ENCODE measurements at regions not wholly inside any gene's neighbourhood (a gene's known extent, or its start where the extent isn't known, plus 50 kb on each side); places are given as distances from the start of the nearest gene placed in this dataset.

- TF ChIP-seq POLR2AphosphoS5 (IDR thresholded peaks at IDR 0.05): no peak
- TF ChIP-seq EP300 (IDR thresholded peaks at IDR 0.05): no peak
- no peak for TF ChIP-seq POLR2A (IDR thresholded peaks at IDR 0.05)
- no peak for TF ChIP-seq CTCF (IDR thresholded peaks at IDR 0.05)
- H3K27me3 ChIP-seq: no peaks in the 10 kb centered on the region
- intact Hi-C loops (cut with DNase I): no loop called here
Observed at GRCh38 chr1:95451904-95452303, 217.9 kb downstream of the RWDD3 start.

GRCh38 chr1:95453053-95453452, 219.0 kb downstream of the RWDD3 start:
- no peak for DNase-seq
- no peaks in the 10 kb centered on the region for H3K36me3 ChIP-seq
- no peak overlapping the region for H3K27ac ChIP-seq
- WGBS, 2 donors: 94 to 96% methylated on average over 2 of the region's 2 CpGs
- no peak for TF ChIP-seq EP300 (IDR thresholded peaks at IDR 0.05)
- TF ChIP-seq CTCF (IDR thresholded peaks at IDR 0.05): no peak
- no peak for TF ChIP-seq POLR2A (IDR thresholded peaks at IDR 0.05)
- no peak for TF ChIP-seq POLR2AphosphoS5 (IDR thresholded peaks at IDR 0.05)
- no peak overlapping the region for H3K4me3 ChIP-seq
- H3K4me1 ChIP-seq: no peaks in the 10 kb centered on the region
- intact Hi-C loops (cut with DNase I): no loop called here
- H3K27me3 ChIP-seq: no peaks in the 10 kb centered on the region
- no peaks in the 10 kb centered on the region for H3K9me3 ChIP-seq

More at GRCh38 chr1:95451904-95452303, 217.9 kb downstream of the RWDD3 start:
- Histone ChIP-seq H3K27ac (no peak overlapping the region), H3K4me3 (no peak overlapping the region), H3K9me3 (no peaks in the 10 kb centered on the region), H3K4me1 (no peaks in the 10 kb centered on the region), H3K36me3 (no peaks in the 10 kb centered on the region)
- no peak for DNase-seq
- WGBS, 2 donors: 90 to 94% methylated on average over 3 of the region's 3 CpGs

GRCh38 chr1:95467036-95467435, 233.0 kb downstream of the RWDD3 start:
- H3K36me3 ChIP-seq: no peaks in the 10 kb centered on the region
- 15 to 33% methylated on average over 1 of the region's 1 CpG for WGBS, 2 donors
- TF ChIP-seq POLR2A (IDR thresholded peaks at IDR 0.05) (no peak), EP300 (IDR thresholded peaks at IDR 0.05) (no peak), POLR2AphosphoS5 (IDR thresholded peaks at IDR 0.05) (no peak), CTCF (IDR thresholded peaks at IDR 0.05) (no peak)
- H3K27ac ChIP-seq: no peak overlapping the region
- H3K9me3 ChIP-seq: peaks cover 0 to 4% (median 0%) of the 10 kb centered on the region in 4 donors
- no peaks in the 10 kb centered on the region for H3K27me3 ChIP-seq
- no peak overlapping the region for H3K4me3 ChIP-seq
- no peaks in the 10 kb centered on the region for H3K4me1 ChIP-seq
- DNase-seq: no peak
- intact Hi-C loops (cut with DNase I): no loop called here

GRCh38 chr1:95475686-95476457, 241.9 kb downstream of the RWDD3 start:
- Histone ChIP-seq H3K4me3 (no peak overlapping the region), H3K27ac (no peak overlapping the region), H3K9me3 (no peaks in the 10 kb centered on the region), H3K27me3 (no peaks in the 10 kb centered on the region), H3K36me3 (no peaks in the 10 kb centered on the region), H3K4me1 (no peaks in the 10 kb centered on the region)
- intact Hi-C loops (cut with DNase I): no loop called here
- WGBS, 2 donors: 50 to 82% methylated on average over 3 of the region's 3 CpGs
- TF ChIP-seq POLR2A (IDR thresholded peaks at IDR 0.05) (no peak), EP300 (IDR thresholded peaks at IDR 0.05) (no peak), POLR2AphosphoS5 (IDR thresholded peaks at IDR 0.05) (no peak), CTCF (IDR thresholded peaks at IDR 0.05) (no peak)
- DNase-seq: no peak

GRCh38 chr1:95496307-95496706, 262.3 kb downstream of the RWDD3 start:
- Histone ChIP-seq H3K4me1 (no peaks in the 10 kb centered on the region), H3K27ac (no peak overlapping the region), H3K9me3 (no peaks in the 10 kb centered on the region), H3K27me3 (no peaks in the 10 kb centered on the region), H3K36me3 (no peaks in the 10 kb centered on the region), H3K4me3 (no peak overlapping the region)
- intact Hi-C loops (cut with DNase I): no loop called here
- WGBS, 2 donors: 90 to 91% methylated on average over 6 of the region's 6 CpGs
- DNase-seq: no peak
- TF ChIP-seq POLR2A (IDR thresholded peaks at IDR 0.05) (no peak), CTCF (IDR thresholded peaks at IDR 0.05) (no peak)

Data from sigmoid colon (tissue), 6 donors.